ENCODE measurements at regions not wholly inside any gene's neighbourhood (a gene's known extent, or its start where the extent isn't known, plus 50 kb on each side); places are given as distances from the start of the nearest gene placed in this dataset.

- TF ChIP-seq CTCF (IDR thresholded peaks at IDR 0.05) (no peak), EZH2 (IDR thresholded peaks at IDR 0.05) (no peak)
Observed at GRCh38 chr1:199976496-199977144, 50.9 kb upstream of the NR5A2 start.

Data from neural progenitor cell (in vitro differentiated cells).